ENCODE measurements at regions not wholly inside any gene's neighbourhood (a gene's known extent, or its start where the extent isn't known, plus 50 kb on each side); places are given as distances from the start of the nearest gene placed in this dataset.
A peak's percentile ranks its signal among the peaks of the same experiment; 100 is the strongest.

DNA sequence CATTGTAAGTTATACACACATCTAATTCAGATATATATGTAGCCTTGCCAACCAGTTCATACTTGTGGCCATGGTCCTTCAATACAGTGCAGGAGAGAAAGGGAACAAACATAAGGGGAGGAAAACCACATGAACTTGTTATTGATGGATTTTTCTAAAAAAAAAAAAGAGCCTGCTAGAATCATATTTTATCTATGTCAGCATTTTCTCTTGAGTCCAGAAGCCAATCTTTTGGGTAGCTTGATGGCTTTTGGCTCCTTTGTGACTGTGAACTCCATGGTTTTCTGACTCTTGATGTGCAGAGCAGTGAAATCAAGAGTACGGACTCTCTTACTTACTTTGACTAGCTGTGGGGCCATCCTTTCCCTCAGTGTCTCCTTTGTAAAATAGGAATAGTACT is 197.4 kb upstream of the DPH6 start:
- H2AK5ac ChIP-seq (ENCODE audit: low read depth, low read length), result no peak overlapping the region
- H4K91ac ChIP-seq (ENCODE audit: insufficient read depth, low read depth, low read length), result no peak overlapping the region
- H3K9me3 ChIP-seq (ENCODE audit: control insufficient read depth, insufficient read depth, low read length), result no peaks in the 10 kb centered on the region
- H2AFZ ChIP-seq (replicated peaks; ENCODE audit: low read length, poor library complexity), result no peak overlapping the region
- no peaks in the 10 kb centered on the region for H4K20me1 ChIP-seq (ENCODE audit: insufficient read depth, low read length)
- no CpG with 5 or more reads among the region's 1 CpG for WGBS, 2 experiments (ENCODE audit: extremely low coverage in 2 of 2, insufficient read length in 1 of 2)
- in situ Hi-C loops (cut with MboI; ENCODE audit: low sequenced_read_pairs), result no loop called here
- H3K4me1 ChIP-seq (ENCODE audit: control insufficient read depth, insufficient read depth, low read length), result no peaks in the 10 kb centered on the region; the same call in 1 of the 2 replicates
- dilution Hi-C loops (cut with HindIII; ENCODE audit: low sequenced_read_pairs, unreplicated experiment), result no loop called here
- no peak overlapping the region for H4K5ac ChIP-seq (ENCODE audit: low read depth, low read length)
- no peak overlapping the region for H3K27ac ChIP-seq (ENCODE audit: insufficient read depth, low read length)
- no peak overlapping the region for H3K18ac ChIP-seq (ENCODE audit: low read depth, low read length)
- H3K23ac ChIP-seq (ENCODE audit: low read depth, low read length), result no peak overlapping the region
- no peaks in the 10 kb centered on the region for H3K9me1 ChIP-seq (ENCODE audit: insufficient read depth, low read length)
- intact Hi-C loops (cut with micrococcal nuclease), result loop anchor here (10.0 kb wide), 1 partner anchor 459 kb away; no protein-coding TSS in a partner anchor
- CTCF ChIA-PET, result interaction anchor here (0.6 kb wide), 1 partner anchor 505 kb away, joined by 6 read pairs; no protein-coding TSS in a partner anchor
- no peak for TF ChIP-seq RCOR1 (IDR thresholded peaks at IDR 0.05; ENCODE audit: insufficient replicate concordance, low read length)
- peak; percentile 91 for TF ChIP-seq MAFK (IDR thresholded peaks at IDR 0.05; ENCODE audit: low read depth, low read length)
- ATAC-seq (ENCODE audit: low read depth), result no peak
- H3K36me3 ChIP-seq (ENCODE audit: control insufficient read depth, insufficient read depth, low read length), result no peaks in the 10 kb centered on the region
- POLR2A ChIA-PET (ENCODE audit: unreplicated experiment), result no interaction called here
- no peak overlapping the region for H4K8ac ChIP-seq (ENCODE audit: low read depth in 2 of 2, low read length in 2 of 2)
- H3K56ac ChIP-seq (ENCODE audit: extremely low read depth, insufficient read depth, low read length), result no peak overlapping the region
- no peaks in the 10 kb centered on the region for H3K79me1 ChIP-seq (ENCODE audit: low read depth in 1 of 2, low read length in 2 of 2)
- no peak overlapping the region for H3K4me3 ChIP-seq (ENCODE audit: insufficient read depth, low read depth, low read length)
- no peak overlapping the region for H3K4ac ChIP-seq (ENCODE audit: low read depth, low read length)
- no peak overlapping the region for H2BK5ac ChIP-seq (ENCODE audit: low read depth, low read length, poor library complexity, severe bottlenecking)
- no peak overlapping the region for H2BK15ac ChIP-seq (ENCODE audit: low read depth, low read length)
- no peak overlapping the region for H3K9ac ChIP-seq (ENCODE audit: low read depth, low read length)
- no peak overlapping the region for H2BK20ac ChIP-seq (ENCODE audit: low read depth, low read length)
- H3K27me3 ChIP-seq (ENCODE audit: control insufficient read depth, insufficient read depth, low read length), result no peaks in the 10 kb centered on the region
- no peak overlapping the region for H2BK120ac ChIP-seq (ENCODE audit: low read depth, low read length)
- no peak overlapping the region for H3K4me2 ChIP-seq (ENCODE audit: low read depth, low read length)
- no peak overlapping the region for H3K14ac ChIP-seq (replicated peaks; ENCODE audit: low read depth, low read length)
- H2AK9ac ChIP-seq (replicated peaks; ENCODE audit: low read depth, low read length, poor library complexity), result no peak overlapping the region
- DNase-seq, result no peak
- no TSS peak for BruUV-seq (replicated peaks)

Measured in IMR-90 (cell line).